Osteoblast (primary cell): ENCODE measurements at regions not wholly inside any gene's neighbourhood (a gene's known extent, or its start where the extent isn't known, plus 50 kb on each side); places are given as distances from the start of the nearest gene placed in this dataset.
"Not testable (repeated sequence)": the region's sequence is repeated elsewhere in the genome, so short reads cannot be mapped to it uniquely, and the experiment has no call there.

Experiments
- DNase-seq: peaks from one replicate; pipeline ENCODE4 v3.0.0; 2011; ENCODE audit warnings: low spot score, mixed read lengths; ENCODE audit not compliant: insufficient read length; ENCODE audit errors: missing footprints
- H2AFZ ChIP-seq: 2 replicates; pipeline ENCODE4 v1.6.0; 2011; ENCODE audit warnings: mild to moderate bottlenecking, low read length
- H3K27ac ChIP-seq: 2 replicates; pipeline ENCODE4 v1.5.1; 2011; ENCODE audit warnings: mild to moderate bottlenecking, low read depth, low read length, moderate library complexity
- H3K27me3 ChIP-seq: 2 replicates; pipeline ENCODE4 v1.6.0; 2012; ENCODE audit warnings: mild to moderate bottlenecking, control low read depth, inconsistent platforms, low read length, moderate library complexity; ENCODE audit not compliant: insufficient read depth
- H3K36me3 ChIP-seq: 2 replicates; pipeline ENCODE4 v1.5.1; 2011; ENCODE audit warnings: mild to moderate bottlenecking, low read length, control low read depth, moderate library complexity; ENCODE audit not compliant: insufficient read depth
- H3K4me1 ChIP-seq: 2 replicates; pipeline ENCODE4 v1.5.1; 2011; ENCODE audit warnings: mild to moderate bottlenecking, low read length, control low read depth, moderate library complexity; ENCODE audit not compliant: insufficient read depth
- H3K4me2 ChIP-seq: 2 replicates; pipeline ENCODE4 v1.6.0; 2011; ENCODE audit warnings: mild to moderate bottlenecking, low read length; ENCODE audit not compliant: insufficient read depth
- H3K4me3 ChIP-seq: fragments of 200-600 bp; sonication (generic); 3 replicates; pipeline ENCODE4 v1.5.1; 2012; ENCODE audit warnings: mild to moderate bottlenecking, low read length, inconsistent platforms; ENCODE audit not compliant: insufficient read depth
- H3K79me2 ChIP-seq: 2 replicates; pipeline ENCODE4 v1.6.0; 2012; ENCODE audit warnings: mild to moderate bottlenecking, low read length, control low read depth, inconsistent platforms; ENCODE audit not compliant: insufficient read depth
- H3K9me3 ChIP-seq: 2 replicates; pipeline ENCODE4 v1.5.1; 2011; ENCODE audit warnings: low read depth, low read length, control low read depth
- H4K20me1 ChIP-seq: 2 replicates; pipeline ENCODE4 v1.6.0; 2012; ENCODE audit warnings: mild to moderate bottlenecking, low read length, control low read depth; ENCODE audit not compliant: insufficient read depth
- TF ChIP-seq, protein P1 (sequence below): IDR thresholded peaks from 2 replicates; pipeline ENCODE4 v1.5.1; 2011; ENCODE audit warnings: mild to moderate bottlenecking, low read depth, low read length, moderate library complexity; ENCODE audit errors: extremely low read depth

DNA sequence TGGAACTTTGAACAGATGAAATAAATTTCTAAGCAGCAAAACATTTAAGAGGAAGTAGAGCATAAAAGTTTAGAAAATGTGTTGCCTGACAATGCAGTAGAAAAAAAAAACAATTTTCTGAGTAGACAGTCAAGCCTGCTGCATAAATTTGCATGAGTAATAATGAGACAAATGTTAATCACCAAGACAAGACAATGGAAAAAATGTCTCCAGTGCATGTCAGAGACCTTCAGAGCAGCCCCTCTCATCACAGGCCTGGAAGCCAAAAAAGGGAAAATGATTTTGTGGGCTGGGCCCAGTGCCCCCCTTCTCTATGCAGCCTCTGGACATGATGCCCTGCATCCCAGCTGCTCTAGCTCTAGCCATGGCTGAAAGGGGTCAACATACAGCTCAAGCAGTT is 204.6 kb downstream of the COX18 start:
- H4K20me1 ChIP-seq, result no peaks in the 10 kb centered on the region
- no peak overlapping the region for H2AFZ ChIP-seq
- H3K9me3 ChIP-seq, result no peaks in the 10 kb centered on the region
- no peak overlapping the region for H3K27ac ChIP-seq
- TF ChIP-seq, protein P1, sequence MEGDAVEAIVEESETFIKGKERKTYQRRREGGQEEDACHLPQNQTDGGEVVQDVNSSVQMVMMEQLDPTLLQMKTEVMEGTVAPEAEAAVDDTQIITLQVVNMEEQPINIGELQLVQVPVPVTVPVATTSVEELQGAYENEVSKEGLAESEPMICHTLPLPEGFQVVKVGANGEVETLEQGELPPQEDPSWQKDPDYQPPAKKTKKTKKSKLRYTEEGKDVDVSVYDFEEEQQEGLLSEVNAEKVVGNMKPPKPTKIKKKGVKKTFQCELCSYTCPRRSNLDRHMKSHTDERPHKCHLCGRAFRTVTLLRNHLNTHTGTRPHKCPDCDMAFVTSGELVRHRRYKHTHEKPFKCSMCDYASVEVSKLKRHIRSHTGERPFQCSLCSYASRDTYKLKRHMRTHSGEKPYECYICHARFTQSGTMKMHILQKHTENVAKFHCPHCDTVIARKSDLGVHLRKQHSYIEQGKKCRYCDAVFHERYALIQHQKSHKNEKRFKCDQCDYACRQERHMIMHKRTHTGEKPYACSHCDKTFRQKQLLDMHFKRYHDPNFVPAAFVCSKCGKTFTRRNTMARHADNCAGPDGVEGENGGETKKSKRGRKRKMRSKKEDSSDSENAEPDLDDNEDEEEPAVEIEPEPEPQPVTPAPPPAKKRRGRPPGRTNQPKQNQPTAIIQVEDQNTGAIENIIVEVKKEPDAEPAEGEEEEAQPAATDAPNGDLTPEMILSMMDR, result no peak
- no peaks in the 10 kb centered on the region for H3K4me1 ChIP-seq
- no peak overlapping the region for H3K4me3 ChIP-seq
- H3K27me3 ChIP-seq, result no peaks in the 10 kb centered on the region
- no peak for DNase-seq
- no peaks in the 10 kb centered on the region for H3K36me3 ChIP-seq
- H3K79me2 ChIP-seq, result no peaks in the 10 kb centered on the region
- no peak overlapping the region for H3K4me2 ChIP-seq

DNA sequence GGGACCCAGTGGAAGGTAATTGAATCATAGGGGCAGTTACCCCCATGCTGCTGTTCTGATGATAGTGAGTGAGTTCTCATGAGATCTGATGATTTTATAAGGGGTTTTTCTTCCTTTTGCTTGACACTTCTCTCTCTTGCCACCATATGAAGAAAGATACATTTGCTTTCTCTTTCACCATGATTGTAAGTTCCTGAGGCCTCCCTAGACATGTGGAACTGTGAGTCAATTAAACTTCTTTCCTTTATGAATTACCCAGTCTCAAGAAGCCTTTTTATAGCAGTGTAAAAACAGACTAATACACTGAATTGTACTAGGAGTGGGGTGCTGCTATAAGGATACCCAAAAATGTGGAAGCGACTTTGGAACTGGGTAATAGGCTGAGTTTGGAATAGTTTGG is 205.2 kb downstream of the COX18 start:
- not testable (repeated sequence) for H3K9me3 ChIP-seq, DNase-seq

DNA sequence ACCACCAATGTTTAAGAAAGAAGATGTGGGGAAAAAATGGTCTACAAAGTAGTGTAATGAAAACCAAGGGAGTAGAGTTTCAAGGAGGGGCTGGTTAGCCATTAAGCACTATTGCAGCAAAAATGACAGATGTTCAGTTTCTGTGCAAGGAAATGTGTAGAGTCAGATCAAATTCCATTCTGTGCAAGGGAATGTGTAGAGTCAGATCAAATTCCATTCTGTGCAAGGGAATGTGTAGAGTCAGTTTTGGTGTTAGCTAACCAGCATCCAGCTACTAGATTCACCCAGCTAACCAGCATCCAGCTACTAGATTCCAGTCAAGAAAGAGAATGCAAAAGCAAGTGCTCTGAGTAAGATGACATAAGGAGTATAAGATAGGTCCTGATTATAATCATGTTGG is 208.8 kb downstream of the COX18 start:
- no peaks in the 10 kb centered on the region for H3K79me2 ChIP-seq
- TF ChIP-seq, protein P1, result no peak
- H4K20me1 ChIP-seq, result no peaks in the 10 kb centered on the region
- no peak overlapping the region for H3K4me2 ChIP-seq
- no peaks in the 10 kb centered on the region for H3K36me3 ChIP-seq
- no peak overlapping the region for H3K27ac ChIP-seq
- peak; percentile 15 for DNase-seq
- H3K27me3 ChIP-seq, result no peaks in the 10 kb centered on the region
- H3K4me1 ChIP-seq, result peaks cover 12% of the 10 kb centered on the region
- H3K4me3 ChIP-seq, result no peak overlapping the region
- H3K9me3 ChIP-seq, result no peaks in the 10 kb centered on the region
- H2AFZ ChIP-seq, result no peak overlapping the region

More for the DNA sequence above, 205.2 kb downstream of the COX18 start:
- not testable (repeated sequence) for H3K4me1 ChIP-seq, H3K79me2 ChIP-seq, H4K20me1 ChIP-seq, H3K4me3 ChIP-seq, H3K27ac ChIP-seq, H2AFZ ChIP-seq, H3K36me3 ChIP-seq, H3K27me3 ChIP-seq, H3K4me2 ChIP-seq

DNA sequence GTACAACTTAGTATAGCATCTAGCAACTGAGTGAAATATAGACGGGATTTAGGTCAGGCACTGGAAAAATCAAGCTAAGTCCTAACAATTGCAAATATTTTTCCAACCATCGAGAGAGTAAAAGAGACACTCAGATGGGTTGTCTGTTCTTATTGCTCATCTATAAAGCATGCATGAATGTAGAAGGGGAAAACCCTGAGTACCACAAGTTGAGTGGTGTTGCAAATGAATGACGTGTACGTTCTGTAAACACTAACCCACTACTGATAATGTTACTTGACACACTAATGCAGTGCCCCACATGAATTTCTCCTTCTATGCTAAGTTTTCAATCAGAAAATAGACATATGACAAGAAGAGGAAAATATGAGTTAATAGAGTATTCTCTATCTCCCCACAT is 211.2 kb downstream of the COX18 start:
- no peak overlapping the region for H2AFZ ChIP-seq
- H3K27me3 ChIP-seq, result no peaks in the 10 kb centered on the region
- peak overlapping the region; percentile 52 for H3K4me2 ChIP-seq
- no peaks in the 10 kb centered on the region for H3K79me2 ChIP-seq
- no peaks in the 10 kb centered on the region for H4K20me1 ChIP-seq
- no peak for DNase-seq
- peaks cover 12% of the 10 kb centered on the region for H3K4me1 ChIP-seq
- H3K27ac ChIP-seq, result peak overlapping the region; percentile 5
- H3K9me3 ChIP-seq, result no peaks in the 10 kb centered on the region
- H3K36me3 ChIP-seq, result no peaks in the 10 kb centered on the region
- TF ChIP-seq, protein P1, result no peak
- no peak overlapping the region for H3K4me3 ChIP-seq
